ENCODE measurements at regions not wholly inside any gene's neighbourhood (a gene's known extent, or its start where the extent isn't known, plus 50 kb on each side); places are given as distances from the start of the nearest gene placed in this dataset.

DNA sequence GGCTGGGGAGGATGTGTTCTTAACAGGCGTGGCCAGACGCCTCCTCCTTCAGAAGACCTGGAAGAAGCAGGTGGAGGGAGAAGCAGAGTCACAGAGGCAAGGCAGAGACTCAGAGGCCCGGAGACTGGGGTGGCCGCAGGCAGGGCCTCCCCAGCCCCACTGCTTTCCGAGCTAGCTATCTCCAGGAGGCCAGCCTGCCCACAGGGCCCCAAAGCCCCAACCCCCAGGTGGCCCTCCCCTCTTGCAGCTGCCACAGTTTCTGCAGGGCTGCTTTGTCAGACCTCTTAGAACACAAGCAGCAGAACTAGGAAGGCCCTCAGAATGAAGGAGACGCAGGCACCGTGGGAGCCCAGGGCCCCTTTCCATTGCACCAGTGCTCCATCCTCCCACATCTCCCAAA, 69.0 kb upstream of the MLN start:
- ChIA-PET RAD21 (ENCODE audit: unreplicated experiment) (no interaction called here), SMC1A (ENCODE audit: uncharacterized antibody, unreplicated experiment) (no interaction called here), CTCF (no interaction called here), POLR2A (no interaction called here)
- FAIRE-seq (no peak), ATAC-seq (no peak), DNase-seq (ENCODE audit: low read depth, low spot score) (no peak)
- no peak overlapping the region for H3K4me3 ChIP-seq
- no peak overlapping the region for H3K9ac ChIP-seq (ENCODE audit: control insufficient read depth, insufficient read depth, low read length)
- no TSS peak for BruUV-seq (replicated peaks)
- H3K4me1 ChIP-seq (ENCODE audit: control insufficient read depth, insufficient read depth, low read length): no peaks in the 10 kb centered on the region
- no peaks in the 10 kb centered on the region for H4K20me1 ChIP-seq (ENCODE audit: control insufficient read depth, insufficient read depth)
- no peak overlapping the region for H2AFZ ChIP-seq (ENCODE audit: control insufficient read depth, low read depth, low read length)
- no peak overlapping the region for H3K27ac ChIP-seq (ENCODE audit: control insufficient read depth, insufficient read depth)
- in situ Hi-C loops (cut with MboI) (no loop called here), intact Hi-C loops (cut with micrococcal nuclease; ENCODE audit: unreplicated experiment) (no loop called here)
- no peaks in the 10 kb centered on the region for H3K36me3 ChIP-seq (ENCODE audit: control insufficient read depth in 2 of 2, insufficient read depth in 2 of 2, low read length in 1 of 2)
- no peak overlapping the region for H3K4me2 ChIP-seq (ENCODE audit: control insufficient read depth, insufficient read depth)
- 14% methylated on average over 6 of the region's 7 CpGs for WGBS (ENCODE audit: insufficient coverage, insufficient replicate concordance, low lambda C conversion rate, missing lambda C conversion rate)
- no peaks in the 10 kb centered on the region for H3K9me3 ChIP-seq (replicated peaks; ENCODE audit: control insufficient read depth, insufficient read depth, low read length)
- no peaks in the 10 kb centered on the region for H3K79me2 ChIP-seq (ENCODE audit: control insufficient read depth, insufficient read depth, low read length)
- H3K27me3 ChIP-seq (replicated peaks in 1 of 2; ENCODE audit: control insufficient read depth in 2 of 2, insufficient read depth in 2 of 2, low read length in 1 of 2): no peaks in the 10 kb centered on the region; a peak in 1 of 4 replicates
- TF ChIP-seq HDAC6 (IDR thresholded peaks at IDR 0.05; ENCODE audit: unreplicated experiment): no peak
- no peak for TF ChIP-seq SMAD1 (IDR thresholded peaks at IDR 0.05; ENCODE audit: low read depth, partially characterized antibody)
- no peak for TF ChIP-seq CHD4 (IDR thresholded peaks at IDR 0.05)
- TF ChIP-seq, protein P1, sequence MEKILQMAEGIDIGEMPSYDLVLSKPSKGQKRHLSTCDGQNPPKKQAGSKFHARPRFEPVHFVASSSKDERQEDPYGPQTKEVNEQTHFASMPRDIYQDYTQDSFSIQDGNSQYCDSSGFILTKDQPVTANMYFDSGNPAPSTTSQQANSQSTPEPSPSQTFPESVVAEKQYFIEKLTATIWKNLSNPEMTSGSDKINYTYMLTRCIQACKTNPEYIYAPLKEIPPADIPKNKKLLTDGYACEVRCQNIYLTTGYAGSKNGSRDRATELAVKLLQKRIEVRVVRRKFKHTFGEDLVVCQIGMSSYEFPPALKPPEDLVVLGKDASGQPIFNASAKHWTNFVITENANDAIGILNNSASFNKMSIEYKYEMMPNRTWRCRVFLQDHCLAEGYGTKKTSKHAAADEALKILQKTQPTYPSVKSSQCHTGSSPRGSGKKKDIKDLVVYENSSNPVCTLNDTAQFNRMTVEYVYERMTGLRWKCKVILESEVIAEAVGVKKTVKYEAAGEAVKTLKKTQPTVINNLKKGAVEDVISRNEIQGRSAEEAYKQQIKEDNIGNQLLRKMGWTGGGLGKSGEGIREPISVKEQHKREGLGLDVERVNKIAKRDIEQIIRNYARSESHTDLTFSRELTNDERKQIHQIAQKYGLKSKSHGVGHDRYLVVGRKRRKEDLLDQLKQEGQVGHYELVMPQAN (conservative IDR thresholded peaks at IDR 0.05): no peak
- TF ChIP-seq SMAD5 (IDR thresholded peaks at IDR 0.05; ENCODE audit: low read depth): no peak
- TF ChIP-seq, protein P2, sequence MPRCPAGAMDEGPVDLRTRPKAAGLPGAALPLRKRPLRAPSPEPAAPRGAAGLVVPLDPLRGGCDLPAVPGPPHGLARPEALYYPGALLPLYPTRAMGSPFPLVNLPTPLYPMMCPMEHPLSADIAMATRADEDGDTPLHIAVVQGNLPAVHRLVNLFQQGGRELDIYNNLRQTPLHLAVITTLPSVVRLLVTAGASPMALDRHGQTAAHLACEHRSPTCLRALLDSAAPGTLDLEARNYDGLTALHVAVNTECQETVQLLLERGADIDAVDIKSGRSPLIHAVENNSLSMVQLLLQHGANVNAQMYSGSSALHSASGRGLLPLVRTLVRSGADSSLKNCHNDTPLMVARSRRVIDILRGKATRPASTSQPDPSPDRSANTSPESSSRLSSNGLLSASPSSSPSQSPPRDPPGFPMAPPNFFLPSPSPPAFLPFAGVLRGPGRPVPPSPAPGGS (IDR thresholded peaks at IDR 0.05; ENCODE audit: borderline replicate concordance, insufficient read depth, low read depth, low read length, poor library complexity, severe bottlenecking): no peak
- TF ChIP-seq, protein P3, sequence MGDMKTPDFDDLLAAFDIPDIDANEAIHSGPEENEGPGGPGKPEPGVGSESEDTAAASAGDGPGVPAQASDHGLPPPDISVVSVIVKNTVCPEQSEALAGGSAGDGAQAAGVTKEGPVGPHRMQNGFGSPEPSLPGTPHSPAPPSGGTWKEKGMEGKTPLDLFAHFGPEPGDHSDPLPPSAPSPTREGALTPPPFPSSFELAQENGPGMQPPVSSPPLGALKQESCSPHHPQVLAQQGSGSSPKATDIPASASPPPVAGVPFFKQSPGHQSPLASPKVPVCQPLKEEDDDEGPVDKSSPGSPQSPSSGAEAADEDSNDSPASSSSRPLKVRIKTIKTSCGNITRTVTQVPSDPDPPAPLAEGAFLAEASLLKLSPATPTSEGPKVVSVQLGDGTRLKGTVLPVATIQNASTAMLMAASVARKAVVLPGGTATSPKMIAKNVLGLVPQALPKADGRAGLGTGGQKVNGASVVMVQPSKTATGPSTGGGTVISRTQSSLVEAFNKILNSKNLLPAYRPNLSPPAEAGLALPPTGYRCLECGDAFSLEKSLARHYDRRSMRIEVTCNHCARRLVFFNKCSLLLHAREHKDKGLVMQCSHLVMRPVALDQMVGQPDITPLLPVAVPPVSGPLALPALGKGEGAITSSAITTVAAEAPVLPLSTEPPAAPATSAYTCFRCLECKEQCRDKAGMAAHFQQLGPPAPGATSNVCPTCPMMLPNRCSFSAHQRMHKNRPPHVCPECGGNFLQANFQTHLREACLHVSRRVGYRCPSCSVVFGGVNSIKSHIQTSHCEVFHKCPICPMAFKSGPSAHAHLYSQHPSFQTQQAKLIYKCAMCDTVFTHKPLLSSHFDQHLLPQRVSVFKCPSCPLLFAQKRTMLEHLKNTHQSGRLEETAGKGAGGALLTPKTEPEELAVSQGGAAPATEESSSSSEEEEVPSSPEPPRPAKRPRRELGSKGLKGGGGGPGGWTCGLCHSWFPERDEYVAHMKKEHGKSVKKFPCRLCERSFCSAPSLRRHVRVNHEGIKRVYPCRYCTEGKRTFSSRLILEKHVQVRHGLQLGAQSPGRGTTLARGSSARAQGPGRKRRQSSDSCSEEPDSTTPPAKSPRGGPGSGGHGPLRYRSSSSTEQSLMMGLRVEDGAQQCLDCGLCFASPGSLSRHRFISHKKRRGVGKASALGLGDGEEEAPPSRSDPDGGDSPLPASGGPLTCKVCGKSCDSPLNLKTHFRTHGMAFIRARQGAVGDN (IDR thresholded peaks at IDR 0.05): no peak
- TF ChIP-seq EED (IDR thresholded peaks at IDR 0.05; ENCODE audit: low read depth): no peak
- TF ChIP-seq CREM (IDR thresholded peaks at IDR 0.05; ENCODE audit: low read depth): no peak
- TF ChIP-seq, protein P4, sequence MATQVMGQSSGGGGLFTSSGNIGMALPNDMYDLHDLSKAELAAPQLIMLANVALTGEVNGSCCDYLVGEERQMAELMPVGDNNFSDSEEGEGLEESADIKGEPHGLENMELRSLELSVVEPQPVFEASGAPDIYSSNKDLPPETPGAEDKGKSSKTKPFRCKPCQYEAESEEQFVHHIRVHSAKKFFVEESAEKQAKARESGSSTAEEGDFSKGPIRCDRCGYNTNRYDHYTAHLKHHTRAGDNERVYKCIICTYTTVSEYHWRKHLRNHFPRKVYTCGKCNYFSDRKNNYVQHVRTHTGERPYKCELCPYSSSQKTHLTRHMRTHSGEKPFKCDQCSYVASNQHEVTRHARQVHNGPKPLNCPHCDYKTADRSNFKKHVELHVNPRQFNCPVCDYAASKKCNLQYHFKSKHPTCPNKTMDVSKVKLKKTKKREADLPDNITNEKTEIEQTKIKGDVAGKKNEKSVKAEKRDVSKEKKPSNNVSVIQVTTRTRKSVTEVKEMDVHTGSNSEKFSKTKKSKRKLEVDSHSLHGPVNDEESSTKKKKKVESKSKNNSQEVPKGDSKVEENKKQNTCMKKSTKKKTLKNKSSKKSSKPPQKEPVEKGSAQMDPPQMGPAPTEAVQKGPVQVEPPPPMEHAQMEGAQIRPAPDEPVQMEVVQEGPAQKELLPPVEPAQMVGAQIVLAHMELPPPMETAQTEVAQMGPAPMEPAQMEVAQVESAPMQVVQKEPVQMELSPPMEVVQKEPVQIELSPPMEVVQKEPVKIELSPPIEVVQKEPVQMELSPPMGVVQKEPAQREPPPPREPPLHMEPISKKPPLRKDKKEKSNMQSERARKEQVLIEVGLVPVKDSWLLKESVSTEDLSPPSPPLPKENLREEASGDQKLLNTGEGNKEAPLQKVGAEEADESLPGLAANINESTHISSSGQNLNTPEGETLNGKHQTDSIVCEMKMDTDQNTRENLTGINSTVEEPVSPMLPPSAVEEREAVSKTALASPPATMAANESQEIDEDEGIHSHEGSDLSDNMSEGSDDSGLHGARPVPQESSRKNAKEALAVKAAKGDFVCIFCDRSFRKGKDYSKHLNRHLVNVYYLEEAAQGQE (IDR thresholded peaks at IDR 0.05; ENCODE audit: low read depth, low read length): no peak
- TF ChIP-seq KAT2A (conservative IDR thresholded peaks at IDR 0.05; ENCODE audit: control insufficient read depth, low read depth, low read length): no peak
